ENCODE measurements at regions not wholly inside any gene's neighbourhood (a gene's known extent, or its start where the extent isn't known, plus 50 kb on each side); places are given as distances from the start of the nearest gene placed in this dataset.

DNA sequence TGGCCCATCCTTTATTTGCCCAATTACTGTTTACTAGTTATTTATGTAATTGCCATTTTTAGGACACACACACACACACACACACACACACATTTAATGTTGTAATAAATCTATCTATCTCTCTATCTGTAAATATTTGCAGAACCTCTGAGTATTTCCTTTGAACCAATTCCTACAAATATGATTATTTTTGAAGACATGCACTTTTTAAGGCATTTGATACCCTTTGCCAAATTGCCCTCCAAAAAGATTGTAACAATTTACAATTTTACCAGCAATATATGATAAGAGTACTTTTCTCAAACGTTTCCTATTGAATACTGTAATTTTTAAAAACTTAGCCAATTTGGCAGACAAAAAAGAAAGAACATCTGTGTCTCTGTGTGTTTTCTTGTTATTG is 143.8 kb upstream of the FOXF1 start:
- H3K4me1 Mint-ChIP-seq (ENCODE audit: low read depth, unreplicated experiment) = peaks cover 13% of the 10 kb centered on the region
- no peaks in the 10 kb centered on the region for H3K36me3 Mint-ChIP-seq (ENCODE audit: unreplicated experiment)
- TF ChIP-seq, protein P1, sequence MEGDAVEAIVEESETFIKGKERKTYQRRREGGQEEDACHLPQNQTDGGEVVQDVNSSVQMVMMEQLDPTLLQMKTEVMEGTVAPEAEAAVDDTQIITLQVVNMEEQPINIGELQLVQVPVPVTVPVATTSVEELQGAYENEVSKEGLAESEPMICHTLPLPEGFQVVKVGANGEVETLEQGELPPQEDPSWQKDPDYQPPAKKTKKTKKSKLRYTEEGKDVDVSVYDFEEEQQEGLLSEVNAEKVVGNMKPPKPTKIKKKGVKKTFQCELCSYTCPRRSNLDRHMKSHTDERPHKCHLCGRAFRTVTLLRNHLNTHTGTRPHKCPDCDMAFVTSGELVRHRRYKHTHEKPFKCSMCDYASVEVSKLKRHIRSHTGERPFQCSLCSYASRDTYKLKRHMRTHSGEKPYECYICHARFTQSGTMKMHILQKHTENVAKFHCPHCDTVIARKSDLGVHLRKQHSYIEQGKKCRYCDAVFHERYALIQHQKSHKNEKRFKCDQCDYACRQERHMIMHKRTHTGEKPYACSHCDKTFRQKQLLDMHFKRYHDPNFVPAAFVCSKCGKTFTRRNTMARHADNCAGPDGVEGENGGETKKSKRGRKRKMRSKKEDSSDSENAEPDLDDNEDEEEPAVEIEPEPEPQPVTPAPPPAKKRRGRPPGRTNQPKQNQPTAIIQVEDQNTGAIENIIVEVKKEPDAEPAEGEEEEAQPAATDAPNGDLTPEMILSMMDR (IDR thresholded peaks at IDR 0.05; ENCODE audit: partially characterized antibody, unreplicated experiment) = no peak
- no peak overlapping the region for H3K27ac Mint-ChIP-seq (ENCODE audit: unreplicated experiment)
- H3K9me3 Mint-ChIP-seq (ENCODE audit: unreplicated experiment) = peaks cover 2% of the 10 kb centered on the region
- no peak overlapping the region for H3K4me3 Mint-ChIP-seq (ENCODE audit: unreplicated experiment)
- no peaks in the 10 kb centered on the region for H3K27me3 Mint-ChIP-seq (ENCODE audit: unreplicated experiment)
- no peak for DNase-seq

DNA sequence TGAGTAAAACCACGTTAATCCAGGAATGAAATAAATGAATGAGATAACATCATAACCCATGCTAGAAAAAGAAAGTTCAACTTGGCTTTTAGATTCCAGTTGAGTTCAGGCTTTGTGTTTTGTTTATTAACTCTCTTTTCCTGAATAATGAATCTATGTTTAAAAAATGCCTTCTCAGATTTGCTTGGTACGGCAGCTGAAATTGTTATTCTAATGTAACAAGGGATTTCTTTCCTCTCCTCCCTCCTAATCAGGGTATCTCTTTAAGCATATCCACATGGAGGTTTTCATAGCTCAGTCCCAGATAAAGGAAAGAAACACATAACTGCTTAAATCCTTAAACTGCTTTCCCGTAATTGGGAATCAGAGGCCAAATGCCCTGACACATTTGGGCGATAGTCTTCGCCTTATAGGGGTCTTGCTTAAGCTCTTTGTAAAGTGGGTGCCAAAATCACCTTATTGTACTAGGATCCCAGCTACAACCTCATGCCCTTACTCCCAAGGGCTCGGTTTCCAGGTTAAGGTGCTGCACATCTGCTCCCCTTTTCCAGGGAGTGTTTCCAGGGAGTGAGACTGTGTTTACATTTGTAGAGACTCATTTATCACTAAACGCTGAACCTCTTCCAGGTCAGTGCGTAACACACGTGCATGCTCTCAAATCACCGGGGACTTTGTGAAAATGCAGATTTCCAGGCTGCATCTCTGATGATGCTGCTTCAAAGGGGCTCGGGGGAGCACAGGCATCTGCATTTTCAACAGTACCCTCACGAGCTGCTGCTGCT is 142.8 kb upstream of the FOXF1 start:
- Mint-ChIP-seq H3K36me3 (ENCODE audit: unreplicated experiment) (no peaks in the 10 kb centered on the region), H3K27ac (ENCODE audit: unreplicated experiment) (no peak overlapping the region), H3K27me3 (ENCODE audit: unreplicated experiment) (no peaks in the 10 kb centered on the region), H3K4me1 (ENCODE audit: low read depth, unreplicated experiment) (peaks cover 13% of the 10 kb centered on the region), H3K9me3 (ENCODE audit: unreplicated experiment) (peaks cover 2% of the 10 kb centered on the region), H3K4me3 (ENCODE audit: unreplicated experiment) (peak overlapping the region; percentile 22)
- DNase-seq = no peak
- TF ChIP-seq, protein P1 (IDR thresholded peaks at IDR 0.05; ENCODE audit: partially characterized antibody, unreplicated experiment) = no peak

DNA sequence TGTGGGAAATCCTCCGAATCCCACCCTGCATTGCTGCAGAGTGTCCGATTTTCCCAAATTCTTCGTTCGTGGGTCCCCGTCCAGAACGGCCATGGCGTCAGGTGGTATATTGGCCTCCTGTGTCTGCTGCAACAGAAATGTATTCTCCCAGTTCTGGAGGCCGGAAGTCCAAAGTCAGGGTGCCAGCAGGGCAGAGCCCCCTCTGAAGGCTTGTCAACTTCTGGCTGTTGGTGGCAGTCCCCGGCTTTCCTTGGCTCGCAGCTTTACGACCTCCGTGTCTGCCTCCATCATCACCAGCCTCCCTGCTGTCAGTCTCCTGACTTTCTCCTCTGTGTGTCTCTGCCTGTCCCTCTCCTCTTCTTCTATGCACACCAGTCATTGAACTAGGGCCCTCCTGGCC is 142.1 kb upstream of the FOXF1 start:
- H3K4me1 Mint-ChIP-seq (ENCODE audit: low read depth, unreplicated experiment) = peaks cover 13% of the 10 kb centered on the region

DNA sequence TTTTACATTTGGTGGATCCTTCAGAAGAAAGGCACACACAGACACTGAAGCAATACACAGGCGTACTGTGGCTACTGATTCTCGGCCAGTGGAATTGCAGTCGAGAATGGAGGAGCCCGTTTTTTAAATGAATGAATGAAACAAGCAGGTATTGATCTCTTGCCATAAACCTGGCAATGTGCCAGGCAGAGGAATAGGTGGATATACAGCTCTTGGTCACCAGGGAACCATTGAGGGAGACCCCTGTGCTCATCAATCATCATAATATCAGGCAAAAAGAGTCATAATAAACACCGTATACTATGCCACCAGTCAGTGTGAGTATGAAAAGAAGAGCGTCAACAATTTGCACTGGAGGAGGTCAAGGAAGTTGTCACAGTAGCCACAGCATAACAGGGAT is 140.3 kb upstream of the FOXF1 start:
- no peak for DNase-seq
- Mint-ChIP-seq H3K4me3 (ENCODE audit: unreplicated experiment) (no peak overlapping the region), H3K27ac (ENCODE audit: unreplicated experiment) (no peak overlapping the region), H3K4me1 (ENCODE audit: low read depth, unreplicated experiment) (peaks cover 13% of the 10 kb centered on the region), H3K27me3 (ENCODE audit: unreplicated experiment) (no peaks in the 10 kb centered on the region), H3K36me3 (ENCODE audit: unreplicated experiment) (no peaks in the 10 kb centered on the region), H3K9me3 (ENCODE audit: unreplicated experiment) (peaks cover 3% of the 10 kb centered on the region)
- TF ChIP-seq, protein P1 (IDR thresholded peaks at IDR 0.05; ENCODE audit: partially characterized antibody, unreplicated experiment) = no peak

More for the DNA sequence above, 142.1 kb upstream of the FOXF1 start:
- no peak for DNase-seq
- no peak overlapping the region for H3K27ac Mint-ChIP-seq (ENCODE audit: unreplicated experiment)
- no peaks in the 10 kb centered on the region for H3K27me3 Mint-ChIP-seq (ENCODE audit: unreplicated experiment)
- TF ChIP-seq, protein P1 (IDR thresholded peaks at IDR 0.05; ENCODE audit: partially characterized antibody, unreplicated experiment) = no peak
- no peak overlapping the region for H3K4me3 Mint-ChIP-seq (ENCODE audit: unreplicated experiment)
- no peaks in the 10 kb centered on the region for H3K36me3 Mint-ChIP-seq (ENCODE audit: unreplicated experiment)
- peaks cover 6% of the 10 kb centered on the region for H3K9me3 Mint-ChIP-seq (ENCODE audit: unreplicated experiment)

DNA sequence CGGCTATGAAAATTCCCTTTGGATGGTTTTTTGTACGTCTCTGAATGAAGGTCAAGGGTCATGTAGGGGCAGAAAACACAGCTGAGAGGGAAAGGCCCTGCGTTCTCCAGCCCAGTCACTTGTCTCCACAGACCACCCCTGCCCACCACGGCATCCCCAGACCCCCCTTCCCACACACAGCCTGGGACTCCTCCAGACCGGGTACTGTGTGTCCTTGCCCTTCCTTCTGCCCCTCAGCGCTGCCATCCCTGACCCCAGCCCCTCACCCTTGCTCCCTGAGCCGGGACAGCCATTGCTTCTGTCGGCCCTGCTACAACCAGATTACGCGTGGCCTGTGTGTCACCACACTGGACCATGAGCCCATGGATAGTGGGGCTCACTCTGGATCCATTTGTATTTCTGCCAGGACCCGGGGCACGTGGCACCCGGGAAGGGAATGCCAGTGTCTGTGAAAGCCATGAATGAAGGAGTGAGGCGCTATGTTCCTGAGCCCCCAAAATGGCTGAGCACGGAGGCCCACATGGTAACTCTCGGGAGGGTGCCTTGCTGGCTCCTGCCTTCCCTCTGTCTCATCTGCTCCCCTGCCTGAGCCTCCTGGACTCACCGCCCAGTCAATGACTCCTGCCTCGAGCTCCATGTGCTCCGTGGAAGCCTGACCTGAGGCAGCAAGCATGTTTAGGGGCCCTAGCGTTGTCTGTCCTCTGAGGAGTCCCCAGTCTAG is 139.1 kb upstream of the FOXF1 start:
- DNase-seq = no peak
- Mint-ChIP-seq H3K4me1 (ENCODE audit: low read depth, unreplicated experiment) (peaks cover 13% of the 10 kb centered on the region), H3K27ac (ENCODE audit: unreplicated experiment) (no peak overlapping the region), H3K27me3 (ENCODE audit: unreplicated experiment) (no peaks in the 10 kb centered on the region), H3K9me3 (ENCODE audit: unreplicated experiment) (peaks cover 3% of the 10 kb centered on the region), H3K4me3 (ENCODE audit: unreplicated experiment) (no peak overlapping the region), H3K36me3 (ENCODE audit: unreplicated experiment) (no peaks in the 10 kb centered on the region)
- TF ChIP-seq, protein P1 (IDR thresholded peaks at IDR 0.05; ENCODE audit: partially characterized antibody, unreplicated experiment) = no peak

Data from glutamatergic neuron (in vitro differentiated cells).